ENCODE measurements at regions not wholly inside any gene's neighbourhood (a gene's known extent, or its start where the extent isn't known, plus 50 kb on each side); places are given as distances from the start of the nearest gene placed in this dataset.

- TF ChIP-seq CTCF (IDR thresholded peaks at IDR 0.05) (no peak), EZH2 (IDR thresholded peaks at IDR 0.05; ENCODE audit: borderline replicate concordance, insufficient read depth, low read depth, low read length, poor library complexity, severe bottlenecking) (no peak)
Measured at GRCh38 chr7:13041368-13041988, 354.0 kb downstream of the ARL4A start.
